Cerebellar nuclear complex (tissue), 1 donor: ENCODE measurements at regions not wholly inside any gene's neighbourhood (a gene's known extent, or its start where the extent isn't known, plus 50 kb on each side); places are given as distances from the start of the nearest gene placed in this dataset.
"Not testable (repeated sequence)": the region's sequence is repeated elsewhere in the genome, so short reads cannot be mapped to it uniquely, and the experiment has no call there.

Experiments
- DNase-seq, 2 experiments: peaks; one replicate each; lab custom pipeline; 2025; lab: John Stamatoyannopoulos, UW

DNA sequence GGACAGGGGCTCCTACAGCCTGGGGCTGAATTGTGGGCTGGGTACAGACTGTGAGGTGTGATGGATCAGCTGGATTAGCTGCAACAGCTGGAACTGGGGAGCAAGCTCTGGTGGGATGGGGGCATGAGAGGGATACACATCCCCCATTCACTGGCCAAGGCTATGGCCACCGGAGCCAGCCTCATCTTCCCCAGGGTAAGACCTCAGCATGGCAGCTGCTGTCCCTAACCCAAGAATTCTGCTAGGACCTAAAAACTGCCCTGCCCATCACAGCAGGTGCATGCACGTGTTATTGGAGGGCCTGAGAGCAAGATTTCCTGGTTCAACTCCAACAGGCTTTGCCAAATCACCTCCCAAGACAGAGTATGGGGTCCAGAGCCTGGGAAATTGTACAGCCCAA is 258.6 kb upstream of the AGTR2 start:
- no peak for DNase-seq

DNA sequence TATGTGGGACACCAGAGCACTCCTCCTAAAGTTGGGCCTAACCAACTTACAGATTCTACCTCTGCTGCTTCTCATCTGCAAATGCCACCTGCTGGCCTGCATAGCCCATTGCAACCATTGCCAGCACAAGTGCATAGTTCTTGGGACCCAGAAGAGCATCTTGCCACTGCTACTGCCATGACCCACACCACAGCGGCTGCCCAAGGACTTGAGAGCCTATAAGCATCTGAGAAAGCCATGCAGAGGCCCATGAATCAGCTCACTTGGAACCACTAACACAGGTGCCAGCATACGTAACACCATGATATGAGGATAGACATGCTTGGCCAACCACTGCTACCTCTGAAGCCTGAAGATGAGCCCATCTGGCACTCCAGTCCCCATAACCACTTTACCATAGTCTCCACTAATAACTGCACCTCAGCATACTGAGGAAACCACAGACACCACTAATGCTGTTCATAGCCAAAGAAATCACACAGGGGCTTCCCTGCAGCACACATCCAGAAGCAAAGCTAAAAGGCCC is 258.1 kb upstream of the AGTR2 start:
- no peak for DNase-seq

DNA sequence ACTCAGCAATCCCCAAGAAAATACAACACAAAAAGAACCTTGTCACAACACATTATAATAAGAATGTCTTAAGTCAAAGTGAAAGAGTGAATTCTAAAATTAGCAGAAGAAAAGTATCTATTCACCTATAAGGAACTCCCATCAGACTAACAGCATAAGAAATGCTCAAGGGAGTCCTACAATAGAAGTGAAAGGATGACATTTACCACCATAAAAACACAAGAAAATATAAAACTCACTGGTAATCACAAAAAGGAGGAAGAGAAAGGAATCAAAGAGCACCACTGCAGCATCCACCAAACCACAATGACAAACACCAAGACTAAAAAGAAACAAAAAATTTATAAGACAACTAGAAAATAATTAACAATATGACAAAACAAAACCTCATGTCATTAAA is 257.0 kb upstream of the AGTR2 start:
- DNase-seq, result no peak

DNA sequence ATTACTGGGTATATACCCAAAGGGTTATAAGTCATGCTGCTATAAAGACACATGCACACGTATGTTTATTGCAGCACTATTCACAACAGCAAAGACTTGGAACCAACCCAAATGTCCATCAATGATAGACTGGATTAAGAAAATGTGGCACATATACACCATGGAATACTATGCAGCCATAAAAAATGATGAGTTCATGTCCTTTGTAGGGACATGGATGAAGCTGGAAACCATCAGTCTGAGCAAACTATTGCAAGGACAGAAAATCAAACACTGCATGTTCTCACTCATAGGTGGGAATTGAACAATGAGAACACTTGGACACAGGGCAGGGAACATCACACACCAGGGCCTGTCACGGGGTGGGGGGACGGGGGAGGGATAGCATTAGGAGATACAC is 254.9 kb upstream of the AGTR2 start:
- DNase-seq, result not testable (repeated sequence)

DNA sequence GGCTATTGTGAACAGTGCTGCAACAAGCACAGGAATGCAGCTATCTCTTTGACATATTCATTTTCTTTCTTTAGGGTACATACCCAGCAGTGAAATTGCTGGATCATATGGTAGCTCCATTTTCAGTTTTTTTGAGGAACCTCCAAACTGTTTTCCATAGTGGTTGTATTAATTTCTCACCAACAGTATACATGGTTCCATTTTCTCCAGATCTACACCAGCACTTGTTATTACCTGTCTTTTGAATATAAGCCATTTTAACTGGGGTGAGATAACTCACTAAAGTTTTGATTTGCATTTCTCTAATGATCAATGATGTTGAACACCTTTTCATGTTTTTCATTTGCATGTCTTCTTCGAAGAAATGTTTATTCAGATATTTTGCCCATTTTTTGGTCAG is 241.1 kb upstream of the AGTR2 start:
- DNase-seq, result no peak

DNA sequence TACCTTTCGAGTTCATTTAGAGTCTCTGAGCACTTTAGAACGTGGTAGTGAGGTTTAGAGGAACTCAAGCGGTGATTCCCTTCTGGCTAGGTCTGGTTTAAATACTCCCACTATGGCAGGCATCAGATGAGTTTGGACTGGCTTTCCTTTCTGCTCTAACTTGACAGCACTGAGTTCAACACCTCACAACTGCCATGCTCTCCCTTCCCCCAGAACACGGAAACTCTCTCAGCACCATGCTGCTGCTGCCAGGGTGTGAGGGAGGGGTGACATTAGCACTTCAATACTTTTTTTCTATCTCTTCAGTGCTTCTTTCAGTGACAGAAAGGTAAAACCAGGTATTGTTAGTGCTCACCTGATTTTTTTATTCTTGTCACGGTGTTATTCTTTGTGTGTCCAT is 234.5 kb upstream of the AGTR2 start:
- DNase-seq, result no peak

DNA sequence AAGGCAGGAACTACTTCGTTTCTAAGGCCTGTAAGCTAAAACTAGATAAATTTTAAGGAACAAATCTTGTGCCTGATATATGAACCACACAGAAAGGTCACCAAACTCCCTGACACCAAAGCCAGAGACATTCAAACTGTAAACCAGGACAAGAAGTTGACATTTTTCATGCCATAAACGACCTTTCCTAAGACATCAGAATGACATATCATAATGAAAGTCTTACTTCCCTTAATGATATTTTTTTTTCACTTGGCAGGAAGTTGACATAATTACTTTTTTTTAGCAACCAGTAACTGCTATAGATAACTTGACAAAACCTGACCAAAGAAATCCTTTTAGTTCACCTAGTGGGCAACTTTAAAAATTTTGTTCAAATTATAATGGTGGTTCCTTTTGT is 231.5 kb upstream of the AGTR2 start:
- DNase-seq, result no peak

DNA sequence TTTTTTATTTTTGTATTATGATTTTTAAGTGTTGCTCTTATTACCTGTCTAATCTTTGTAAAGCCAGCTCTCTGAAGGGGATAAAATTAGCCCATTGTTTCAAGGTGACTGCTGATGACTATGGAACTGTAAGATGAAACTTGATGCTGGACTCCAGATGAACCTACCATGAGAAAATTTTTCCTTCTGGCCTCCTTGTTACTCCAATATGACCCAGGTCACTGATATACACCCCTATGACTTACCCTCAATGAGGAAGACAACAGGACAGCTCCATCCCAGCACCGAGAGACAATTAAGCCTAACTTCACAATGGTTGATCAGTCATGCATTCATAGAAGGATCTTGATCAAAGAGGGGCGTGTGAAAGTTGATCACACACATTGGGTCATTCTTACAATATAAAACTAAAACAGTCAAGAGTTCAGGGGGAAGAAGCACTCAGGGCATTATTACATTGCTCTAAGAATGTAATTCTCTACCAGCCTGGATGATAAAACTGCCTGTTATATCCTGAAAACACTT is 230.8 kb upstream of the AGTR2 start:
- no peak for DNase-seq

DNA sequence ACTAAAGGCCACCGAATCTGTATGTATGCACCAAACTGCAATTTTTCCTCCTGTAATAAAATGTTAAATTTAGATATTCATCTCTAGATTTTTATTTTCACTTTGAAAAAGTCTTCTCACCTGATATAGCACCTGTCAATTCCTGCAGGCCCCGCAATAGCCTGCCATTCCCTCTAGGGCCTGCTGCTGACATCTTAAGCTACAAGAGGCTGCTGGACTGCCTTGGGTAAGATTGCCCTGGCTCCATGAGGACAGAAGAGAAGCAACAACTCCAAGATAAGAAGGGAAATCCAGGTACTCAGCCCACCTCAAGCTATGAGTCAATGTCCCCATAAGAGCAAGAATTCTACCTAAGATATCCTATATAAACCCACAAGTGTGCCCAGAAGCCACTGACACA is 230.2 kb upstream of the AGTR2 start:
- no peak for DNase-seq

DNA sequence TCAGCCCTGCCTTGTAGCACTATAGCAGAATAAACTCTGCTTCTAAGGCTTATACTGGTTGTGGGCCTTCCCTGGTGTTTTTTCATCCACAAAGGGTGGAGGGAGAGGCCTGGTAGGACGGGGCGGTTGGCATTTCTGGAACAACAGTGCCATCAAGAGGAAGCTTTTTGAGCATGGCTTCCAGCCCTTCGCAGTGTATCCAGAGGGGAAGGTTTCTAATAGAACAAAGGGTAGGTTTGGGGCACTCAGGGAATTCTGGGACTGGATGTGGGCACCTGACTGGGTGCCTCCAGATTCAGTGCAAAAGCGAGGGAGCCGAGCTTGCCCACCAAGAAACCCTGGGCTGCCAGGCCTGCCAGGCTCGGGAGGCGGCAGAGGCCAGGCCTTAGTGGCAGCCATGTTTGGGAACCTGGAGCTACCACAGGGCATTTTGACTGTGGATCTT is 229.6 kb upstream of the AGTR2 start:
- DNase-seq, result peak; percentile 48 to 85

DNA sequence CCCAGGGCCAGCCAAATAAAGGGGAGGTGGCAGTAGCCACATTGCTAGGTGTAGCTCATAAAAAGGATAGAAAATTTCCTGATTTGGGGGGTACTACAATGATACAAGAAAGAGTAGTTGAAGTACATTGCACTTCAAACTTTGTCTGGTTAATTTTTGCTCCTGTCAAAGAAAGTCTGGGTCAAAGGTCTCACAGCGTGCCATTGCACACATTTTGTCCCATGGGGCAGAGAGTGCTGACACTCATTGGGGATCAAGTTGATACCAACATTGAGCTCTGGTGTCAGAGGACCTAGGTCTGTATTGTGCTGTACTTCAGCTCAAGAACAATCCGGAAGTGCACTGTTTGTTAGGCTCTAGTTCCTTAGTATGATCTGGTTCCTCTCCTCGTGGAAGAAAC is 229.2 kb upstream of the AGTR2 start:
- DNase-seq, result no peak

DNA sequence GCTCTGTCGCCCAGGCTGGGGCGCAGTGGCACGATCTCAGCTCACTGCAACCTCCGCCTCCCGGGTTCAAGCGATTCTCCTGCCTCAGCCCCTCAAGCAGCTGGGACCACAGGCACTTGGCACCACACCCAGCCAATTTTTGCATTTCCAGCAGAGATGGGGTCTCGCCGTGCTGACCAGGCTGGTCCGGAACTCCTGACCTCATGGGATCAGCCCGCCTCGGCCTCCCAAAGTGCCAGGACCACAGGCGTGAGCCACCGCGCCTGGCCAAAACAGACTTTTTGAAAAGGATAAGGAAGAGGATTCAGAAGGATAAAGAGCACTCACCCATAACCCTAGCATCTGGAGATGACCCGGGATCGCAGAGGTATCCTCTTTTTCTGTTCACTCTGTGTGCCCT is 224.5 kb upstream of the AGTR2 start:
- DNase-seq, result no peak

DNA sequence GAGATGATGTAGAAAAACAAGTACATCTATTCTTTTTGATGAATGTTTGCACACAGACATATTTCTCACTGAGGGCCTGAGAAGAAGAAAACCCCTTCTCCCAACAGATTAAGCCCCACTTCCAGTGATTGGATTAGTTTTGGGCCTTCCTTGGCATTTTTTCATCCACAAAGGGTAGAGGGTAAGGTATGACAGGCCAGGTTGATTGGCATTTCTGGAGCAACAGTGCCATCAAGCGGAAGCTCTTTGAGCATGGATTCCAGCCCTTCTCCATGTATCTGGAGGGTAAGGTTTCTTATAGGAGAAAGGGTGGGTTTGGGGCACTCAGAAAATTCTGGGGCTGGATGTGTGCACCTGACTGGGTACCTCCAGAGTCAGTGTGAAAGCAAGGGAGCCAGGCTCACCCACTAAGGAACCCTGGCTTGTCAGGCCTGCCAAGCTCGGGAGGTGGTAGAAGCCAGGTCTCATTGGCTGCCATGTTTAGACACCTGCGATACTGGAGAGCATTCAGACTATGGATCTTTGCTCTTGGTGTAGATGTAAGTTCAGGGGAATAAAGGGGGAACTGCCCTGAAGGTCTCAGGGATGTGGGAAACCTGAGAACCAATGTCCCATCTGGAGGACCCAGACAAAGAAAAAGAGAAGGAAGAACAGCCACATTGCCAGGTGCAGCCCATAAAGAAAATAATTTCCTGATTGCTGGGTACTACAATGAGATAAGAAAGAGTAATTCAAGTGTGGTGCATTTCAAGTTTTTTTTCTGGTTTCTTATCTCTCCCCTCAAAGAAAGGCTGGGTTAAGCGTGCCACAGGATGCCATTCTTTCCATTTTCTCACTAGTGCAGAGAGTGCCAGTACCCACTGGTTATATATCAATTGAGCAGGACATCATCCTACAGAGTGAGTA is 222.3 kb upstream of the AGTR2 start:
- peak in 1 of 2 experiments; percentile 1 for DNase-seq

DNA sequence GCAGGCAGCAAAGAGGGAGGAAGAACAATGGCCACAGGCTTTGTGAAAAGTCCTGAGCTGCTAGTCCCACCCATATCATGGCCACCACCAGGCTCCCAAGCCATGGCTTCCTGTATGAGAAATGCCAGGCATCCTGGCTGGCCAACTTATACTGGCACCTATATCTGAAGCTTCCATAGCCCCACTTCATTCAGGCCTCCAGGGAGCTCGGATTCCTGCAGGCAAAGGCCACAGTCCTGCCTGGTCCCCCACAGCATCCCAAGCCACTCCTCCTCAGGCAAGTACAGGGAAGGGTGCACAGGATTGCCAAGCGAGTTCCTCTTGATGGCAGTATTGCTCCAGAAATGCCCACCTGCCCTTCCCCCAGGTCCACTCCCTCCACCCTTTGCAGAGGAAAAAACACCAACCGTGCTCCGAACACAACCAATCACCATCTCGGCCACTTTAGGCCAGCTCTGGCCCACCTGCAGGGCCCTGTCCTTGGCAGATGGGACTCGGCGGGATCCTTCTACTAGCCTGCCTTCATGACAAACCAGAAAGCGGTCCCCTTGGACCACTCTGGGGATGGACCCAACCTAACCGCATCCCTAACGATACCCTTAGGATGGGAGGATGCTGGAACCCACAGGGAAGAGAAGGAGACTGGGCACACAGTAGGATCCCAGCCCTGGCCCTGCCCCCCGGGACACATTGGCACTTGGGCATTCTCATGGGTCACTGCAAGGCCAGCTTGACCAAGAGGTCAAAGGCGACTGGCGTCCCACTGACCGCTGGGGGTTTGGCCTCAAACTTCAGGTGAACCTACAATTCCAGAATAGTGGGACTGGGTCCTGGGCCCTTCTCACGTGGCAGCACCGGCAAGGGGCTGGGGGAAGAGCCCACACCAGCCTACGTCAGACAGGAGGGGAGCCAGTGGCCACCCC is 220.4 kb upstream of the AGTR2 start:
- DNase-seq, result peak; percentile 77 to 83

DNA sequence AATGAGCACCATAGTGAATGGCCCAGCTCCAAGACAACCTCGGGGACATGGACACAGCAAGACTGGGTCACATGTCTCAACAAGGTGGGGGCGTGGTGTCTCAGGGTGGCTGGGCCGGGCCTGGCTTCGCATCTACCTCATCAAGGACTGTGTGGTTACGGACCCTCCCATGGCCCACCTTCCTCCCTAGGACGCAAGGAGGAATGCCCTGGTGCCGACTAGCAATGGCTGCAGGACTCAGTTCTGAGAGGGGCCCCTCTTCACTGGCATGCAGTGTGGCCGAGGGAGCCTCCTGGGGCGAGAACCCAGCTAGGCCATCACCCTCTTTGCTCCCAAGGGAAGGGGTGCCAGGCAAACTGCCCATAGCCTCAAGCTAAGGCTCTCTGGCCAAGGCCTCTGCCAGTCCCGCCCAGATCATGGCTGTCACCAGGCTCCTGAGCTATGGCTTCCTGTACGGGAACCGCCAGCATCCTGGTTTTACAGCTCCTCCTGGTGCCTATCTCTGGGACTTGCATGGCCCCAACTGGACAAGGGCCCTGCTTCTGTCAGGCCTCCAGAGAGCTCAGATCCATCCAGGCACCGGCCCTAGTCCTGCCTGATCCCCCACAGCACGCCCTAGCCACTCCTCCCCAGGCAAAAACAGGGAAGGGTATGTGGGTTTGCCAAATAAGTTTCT is 218.0 kb upstream of the AGTR2 start:
- DNase-seq, result no peak

DNA sequence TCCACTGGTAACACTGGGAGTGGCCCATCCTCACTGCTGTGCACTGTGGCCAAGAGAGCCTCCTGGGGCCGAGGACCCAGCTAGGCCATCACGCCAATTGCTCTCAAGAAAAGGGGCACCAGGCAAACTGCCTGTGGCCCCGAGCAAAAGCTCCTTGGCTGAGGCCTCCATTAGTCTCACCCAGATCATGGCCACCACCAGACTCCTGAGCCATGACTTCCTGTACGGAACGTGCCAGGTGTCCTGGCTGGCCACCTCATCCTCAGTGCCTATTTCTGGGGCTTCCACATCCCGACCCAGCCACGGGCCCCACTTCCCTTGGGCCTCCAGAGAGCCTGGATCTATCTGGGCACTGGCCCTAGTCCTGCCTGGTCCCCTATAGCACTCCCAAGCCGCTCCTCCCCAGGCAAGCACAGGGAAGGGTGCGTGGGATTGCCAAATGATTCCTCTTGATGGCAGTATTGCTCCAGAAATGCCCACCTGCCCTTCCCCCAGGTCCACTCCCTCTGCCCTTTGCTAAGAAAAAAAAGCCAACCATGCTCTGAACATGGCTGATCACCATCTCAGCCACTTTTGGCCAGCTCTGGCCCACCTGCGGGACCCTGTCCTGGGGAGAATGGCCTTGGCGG is 212.6 kb upstream of the AGTR2 start:
- DNase-seq, result peak; percentile 3 to 14

DNA sequence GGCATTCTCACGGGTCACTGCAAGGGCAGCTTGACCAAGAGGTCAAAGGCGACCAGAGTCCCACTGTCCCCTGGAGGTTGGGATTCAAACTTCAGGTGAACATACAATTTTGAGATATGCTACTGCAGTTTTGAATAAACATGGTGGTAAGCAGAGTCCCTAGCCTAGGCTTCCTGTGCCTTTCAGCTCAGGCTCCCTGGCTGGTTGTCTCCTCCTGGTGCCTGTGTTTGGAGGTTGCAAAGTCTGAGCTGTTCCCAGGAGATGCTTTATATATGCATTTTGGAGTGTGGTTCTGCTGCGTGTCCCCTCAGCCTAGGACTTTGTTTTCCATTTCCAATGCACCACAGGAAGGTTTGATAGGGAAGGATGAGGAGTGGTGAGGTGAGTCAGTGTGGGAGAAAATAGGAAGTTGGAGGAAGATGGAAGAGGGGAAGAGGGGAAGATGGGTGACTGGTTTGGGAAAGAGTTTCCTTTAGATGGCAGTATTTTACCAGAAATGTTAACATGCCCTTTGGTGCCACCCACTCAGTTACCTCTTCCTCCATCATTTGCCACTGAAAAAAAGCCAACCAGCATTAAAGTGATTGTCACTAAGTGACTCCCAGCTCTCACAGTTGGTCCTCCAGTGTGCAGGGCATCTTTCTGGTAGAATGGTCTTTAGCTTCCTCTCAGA is 211.7 kb upstream of the AGTR2 start:
- peak in 1 of 2 experiments; percentile 5 for DNase-seq

DNA sequence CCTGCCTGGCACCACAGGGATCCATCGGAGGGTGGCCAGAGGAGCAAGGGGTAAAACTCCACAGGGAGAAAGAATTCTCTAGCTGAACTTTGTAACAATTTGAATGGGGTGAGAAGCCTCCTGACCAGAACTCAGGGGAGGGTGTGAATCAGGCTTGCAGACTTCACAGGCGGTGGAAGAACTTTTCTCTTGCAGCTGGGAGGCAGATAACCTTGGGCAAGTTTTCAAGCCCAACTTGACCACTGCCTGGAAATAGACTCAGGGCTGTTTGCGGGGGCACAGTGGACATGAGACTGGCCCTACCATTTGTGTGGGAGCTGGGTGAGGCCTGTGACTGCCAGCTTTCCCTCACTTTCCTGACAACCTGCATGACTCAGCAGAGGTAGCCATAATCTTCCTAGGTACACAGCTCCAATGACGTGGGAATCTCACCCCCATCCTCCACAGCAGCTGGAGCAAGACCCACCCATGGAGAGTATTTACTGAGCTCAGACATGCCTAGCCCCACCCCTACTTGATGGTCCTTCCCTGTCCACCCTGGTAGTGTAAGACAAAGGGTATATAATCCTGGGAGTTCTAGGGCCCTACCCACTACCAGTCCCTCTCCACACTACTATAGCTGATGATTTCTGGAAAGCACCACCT is 210.0 kb upstream of the AGTR2 start:
- no peak for DNase-seq

DNA sequence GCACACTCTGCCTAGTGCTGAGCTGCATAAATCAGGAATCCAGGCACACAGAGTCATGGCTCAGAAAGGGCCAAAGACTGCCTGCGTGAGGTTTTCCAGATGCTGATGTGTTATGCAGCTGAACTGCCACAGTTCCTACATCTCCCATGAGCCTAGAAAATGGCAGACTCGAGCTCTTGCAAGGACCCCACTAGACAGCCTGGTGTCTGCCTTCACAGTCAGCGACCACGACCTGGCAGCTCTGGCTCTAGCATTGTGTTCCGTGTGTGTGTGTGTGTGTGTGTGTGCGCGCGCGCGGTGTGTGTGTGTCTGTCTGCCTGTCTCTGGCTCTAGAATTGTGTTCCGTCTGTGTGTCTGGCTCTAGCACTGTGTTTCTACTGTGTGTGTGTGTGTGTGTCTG is 203.6 kb upstream of the AGTR2 start:
- no peak for DNase-seq
